Adrenal gland (tissue), 5 donors: ENCODE measurements at regions not wholly inside any gene's neighbourhood (a gene's known extent, or its start where the extent isn't known, plus 50 kb on each side); places are given as distances from the start of the nearest gene placed in this dataset.
"Not testable (repeated sequence)": the region's sequence is repeated elsewhere in the genome, so short reads cannot be mapped to it uniquely, and the experiment has no call there.

Experiments used
- CTCF ChIP-seq, 6 experiments: fragments of 450-650 bp in 4 of 6; fragments of 200-600 bp in 2 of 6; sonication (generic) in 1 of 6; IDR thresholded peaks; 1 replicate in 5 of 6; 2 replicates in 1 of 6; pipeline versions ENCODE4 v1.5.1 to v1.8.0; 2016 to 2021; ENCODE audit warnings: antibody characterized with exemption in 6 of 6, mild to moderate bottlenecking in 2 of 6, moderate library complexity in 1 of 6
- POLR2A ChIP-seq, 2 donors: fragments of 450-650 bp; IDR thresholded peaks; one replicate each; pipeline ENCODE4 v1.6.1; 2017; ENCODE audit warnings: antibody characterized with exemption in 2 of 2, mild to moderate bottlenecking in 2 of 2, moderate library complexity in 1 of 2
- donor health status: DM: no; HTN: no; CAD: no.

- not testable (repeated sequence) for TF ChIP-seq CTCF, POLR2A (IDR thresholded peaks at IDR 0.05)
These were observed 86.6 kb upstream of the NIPA1 start for GRCh38 chr15:22699881-22700280.
